Eye (tissue), 1 donor: ENCODE measurements at regions not wholly inside any gene's neighbourhood (a gene's known extent, or its start where the extent isn't known, plus 50 kb on each side); places are given as distances from the start of the nearest gene placed in this dataset.
"Not testable (repeated sequence)": the region's sequence is repeated elsewhere in the genome, so short reads cannot be mapped to it uniquely, and the experiment has no call there.

Experiments
- DNase-seq: peaks from one replicate; pipeline ENCODE4 v3.0.0-alpha.2; 2015

DNA sequence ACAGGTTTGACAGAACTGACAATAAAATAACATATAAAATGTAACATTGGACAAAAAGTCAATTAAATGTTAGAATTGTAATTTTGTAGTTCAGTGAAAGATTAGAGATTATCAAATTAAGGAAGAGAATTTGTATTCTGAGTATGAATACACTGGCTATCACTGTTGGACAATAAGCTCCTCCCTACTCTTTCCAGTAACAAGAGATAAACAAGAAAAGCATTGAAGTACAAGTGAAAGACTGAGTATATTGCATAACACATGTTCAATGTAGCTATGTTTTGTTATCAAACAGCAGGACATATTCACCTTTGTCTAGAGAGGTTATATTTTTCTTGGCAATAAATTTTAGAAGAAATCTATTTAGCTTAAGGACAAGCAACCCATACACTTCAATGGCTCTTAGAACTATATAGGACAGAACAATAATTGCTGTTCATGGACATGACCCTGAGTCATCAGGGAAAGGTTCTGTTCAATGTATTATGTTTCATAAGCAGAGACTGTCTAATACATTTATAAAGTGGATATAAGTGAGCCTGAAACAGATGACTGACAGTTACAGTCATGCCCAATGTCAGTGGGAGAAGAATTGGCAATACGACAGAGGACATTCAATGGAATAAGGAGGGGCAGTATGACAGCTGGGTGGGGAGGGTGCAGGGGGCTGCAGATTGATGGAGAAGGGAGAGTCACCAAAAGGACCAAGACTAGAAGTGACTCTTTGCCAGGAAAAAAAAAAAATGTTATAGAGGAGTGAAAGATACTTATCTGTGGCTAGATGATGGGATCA lies 520.4 kb downstream of the FRK start:
- no peak for DNase-seq

DNA sequence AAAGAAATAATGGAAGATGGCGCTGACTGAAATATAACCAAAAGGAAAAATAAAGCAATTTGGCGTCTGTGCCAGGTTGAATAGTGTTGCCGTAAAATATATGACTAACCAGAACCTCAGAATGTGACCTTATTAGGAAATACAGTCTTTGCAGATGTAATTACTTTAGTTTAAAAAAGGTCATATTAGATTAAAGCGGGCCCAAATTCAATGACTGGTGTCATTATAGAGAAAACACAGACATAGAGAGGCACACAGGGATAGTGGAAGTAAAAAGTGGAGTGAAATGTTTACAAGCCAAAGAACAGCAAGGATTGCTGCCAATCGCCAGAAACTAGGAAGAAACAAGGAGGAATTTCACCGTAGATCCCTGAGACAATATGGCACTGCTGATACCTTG lies 521.2 kb downstream of the FRK start:
- no peak for DNase-seq

DNA sequence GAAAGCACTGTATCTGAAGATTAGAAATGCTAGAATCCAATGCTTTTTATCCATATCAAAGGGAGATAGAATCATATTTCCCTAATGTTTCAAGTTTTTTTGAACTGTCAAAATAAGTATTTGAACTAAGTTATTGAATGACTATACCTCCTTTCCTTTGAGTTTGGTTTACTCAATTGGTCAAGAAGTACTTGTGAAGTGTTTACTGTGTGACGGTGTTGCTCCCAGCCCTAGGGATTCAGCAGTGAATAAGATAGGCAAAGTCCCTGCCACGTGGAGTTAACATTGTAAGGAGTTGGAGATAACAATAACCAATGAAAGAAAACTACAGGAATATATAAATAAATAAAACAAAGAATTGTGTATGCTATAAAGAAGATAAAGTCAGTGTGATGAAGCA lies 535.9 kb downstream of the FRK start:
- no peak for DNase-seq

DNA sequence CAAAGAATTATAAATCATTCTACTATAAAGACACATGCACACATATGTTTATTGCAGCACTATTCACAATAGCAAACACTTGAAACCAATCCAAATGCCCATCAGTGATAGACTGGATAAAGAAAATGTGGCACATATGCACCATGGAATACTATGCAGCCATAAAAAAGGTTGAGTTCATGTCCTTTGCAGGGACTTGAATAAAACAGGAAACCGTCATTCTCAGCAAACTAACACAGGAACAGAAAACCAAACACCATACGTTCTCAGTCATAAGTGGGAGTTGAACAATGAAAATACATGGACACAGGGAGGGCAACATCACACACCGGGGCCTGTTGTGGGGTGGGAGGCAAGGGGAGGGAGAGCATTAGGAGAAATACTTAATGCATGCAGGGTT lies 538.9 kb downstream of the FRK start:
- DNase-seq = not testable (repeated sequence)

DNA sequence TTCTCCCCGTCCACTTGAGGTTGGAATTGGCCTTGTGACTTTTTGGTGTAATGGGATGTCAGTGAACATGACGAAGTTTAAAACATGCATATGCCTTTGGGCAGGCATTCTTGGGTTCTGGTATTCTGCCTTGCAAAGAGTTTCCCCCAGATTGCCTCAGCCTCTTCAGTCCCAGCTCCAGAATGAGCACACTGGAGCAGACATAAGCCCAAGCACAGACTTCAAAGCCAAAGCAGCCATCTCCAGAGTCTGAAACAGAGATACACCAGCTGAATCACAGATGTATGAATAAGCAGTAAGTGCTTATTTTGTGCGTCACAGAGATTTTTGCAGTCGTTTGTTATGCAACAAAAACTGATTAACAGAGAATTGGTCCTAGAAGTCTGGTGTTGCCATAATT lies 546.0 kb downstream of the FRK start:
- DNase-seq = no peak

DNA sequence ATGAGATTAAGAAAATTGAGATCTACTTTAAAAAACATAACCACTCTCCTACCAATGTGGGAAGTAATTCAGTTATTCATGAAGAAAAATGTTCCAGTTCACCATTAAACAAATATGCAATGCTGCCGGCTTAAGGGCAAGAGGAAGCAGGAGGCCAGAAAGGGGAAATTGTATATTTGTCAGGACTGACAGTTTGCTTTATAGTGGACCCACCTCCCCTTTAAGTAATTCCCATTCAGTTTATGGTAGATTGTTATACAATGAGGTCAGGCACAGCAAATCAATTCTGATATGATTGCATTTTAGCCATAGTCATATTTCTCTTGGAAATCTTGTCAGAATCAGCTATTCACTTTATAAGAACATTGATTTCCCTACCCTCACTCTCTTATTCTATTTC lies 547.8 kb downstream of the FRK start:
- no peak for DNase-seq

DNA sequence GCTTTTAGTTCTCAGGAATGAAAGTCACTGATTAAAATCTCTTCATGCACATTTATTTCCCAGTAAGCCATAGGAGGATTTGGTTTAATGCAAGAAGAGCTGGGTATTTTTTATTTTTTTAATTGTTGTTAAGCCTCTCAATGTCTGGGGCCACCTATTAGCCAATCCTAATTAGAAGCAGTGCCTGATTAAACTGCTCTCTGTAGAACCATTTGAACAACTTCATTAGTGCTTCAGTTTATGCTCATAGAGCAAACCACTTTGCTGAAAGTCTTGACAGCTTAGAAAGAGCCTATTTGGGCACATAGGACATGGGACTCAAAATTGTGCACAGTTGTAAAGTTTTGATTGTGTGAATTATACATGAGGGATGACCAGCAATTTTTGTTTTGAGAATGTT lies 548.9 kb downstream of the FRK start:
- DNase-seq = peak; percentile 2

DNA sequence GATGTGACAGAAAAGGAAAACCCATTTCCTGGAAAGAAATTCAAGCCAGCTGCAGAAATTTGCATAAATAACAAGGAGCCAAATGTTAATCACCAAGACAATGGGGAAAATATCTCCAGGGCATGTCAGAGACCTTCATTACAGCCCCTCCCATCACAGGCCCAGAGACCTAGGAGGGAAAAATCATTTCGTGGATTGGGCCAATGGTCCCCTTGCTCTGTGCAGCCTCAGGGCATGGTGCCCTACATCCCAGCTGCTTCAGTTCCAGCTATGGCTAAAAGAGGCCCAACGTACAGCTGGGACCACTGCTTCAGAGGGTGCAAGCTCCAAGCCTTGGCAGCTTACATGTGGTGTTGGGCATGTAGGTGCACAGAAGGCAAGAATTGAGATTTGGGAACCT lies 558.3 kb downstream of the FRK start:
- not testable (repeated sequence) for DNase-seq

DNA sequence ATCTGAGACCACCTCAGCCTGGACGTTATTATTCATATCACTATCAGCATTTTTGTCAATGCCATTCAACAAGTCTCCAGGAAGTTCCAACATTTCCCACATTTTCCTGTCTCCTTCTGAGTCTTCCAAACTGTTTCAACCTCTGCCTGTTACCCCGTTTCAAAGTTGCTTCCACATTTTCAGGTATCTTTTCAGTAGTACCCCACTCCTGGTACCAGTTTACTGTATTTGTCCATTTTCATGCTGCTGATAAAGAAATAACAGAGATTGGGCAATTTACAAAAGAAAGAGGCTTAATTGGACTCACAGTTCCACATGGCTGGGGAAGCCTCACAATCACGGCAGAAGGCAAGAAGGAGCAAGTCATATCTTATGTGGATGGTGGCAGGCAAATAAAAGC lies 565.5 kb downstream of the FRK start:
- no peak for DNase-seq

DNA sequence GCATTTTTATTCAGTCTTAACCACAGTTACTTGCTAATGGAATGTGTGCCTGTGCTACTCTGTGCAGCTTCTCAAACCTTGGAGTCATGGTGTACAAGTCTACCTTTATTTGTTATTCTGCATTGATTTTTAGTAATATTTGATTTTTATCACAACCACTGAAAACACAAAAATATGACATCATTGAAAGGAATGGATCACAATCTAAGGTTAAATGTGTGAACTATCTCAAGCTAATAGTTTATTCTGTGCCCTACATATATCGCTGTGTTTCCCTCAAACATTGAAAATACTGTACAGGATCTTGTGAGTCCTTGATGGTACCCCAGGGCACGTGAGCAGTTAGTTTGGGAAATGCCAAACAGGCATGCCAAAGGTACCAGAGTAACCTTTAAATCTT lies 573.4 kb downstream of the FRK start:
- DNase-seq = no peak

DNA sequence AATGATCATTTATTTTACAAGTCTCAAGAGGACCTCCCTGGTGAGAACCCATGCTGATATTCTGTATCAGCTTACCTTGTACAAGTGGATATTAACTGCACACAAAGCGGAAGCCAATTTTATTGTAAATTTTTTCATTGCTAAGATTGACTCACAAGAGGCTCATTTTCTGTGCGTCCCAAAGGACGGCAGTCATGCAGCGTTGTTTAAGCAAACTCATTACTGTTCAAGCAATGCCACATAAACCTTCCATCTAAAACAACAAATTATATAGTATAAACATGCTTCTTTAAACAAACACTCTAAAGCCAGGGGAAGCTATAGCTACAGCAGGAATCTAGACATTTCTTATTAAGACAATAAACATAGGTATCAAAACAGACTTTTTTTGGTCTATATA lies 575.3 kb downstream of the FRK start:
- DNase-seq = no peak

DNA sequence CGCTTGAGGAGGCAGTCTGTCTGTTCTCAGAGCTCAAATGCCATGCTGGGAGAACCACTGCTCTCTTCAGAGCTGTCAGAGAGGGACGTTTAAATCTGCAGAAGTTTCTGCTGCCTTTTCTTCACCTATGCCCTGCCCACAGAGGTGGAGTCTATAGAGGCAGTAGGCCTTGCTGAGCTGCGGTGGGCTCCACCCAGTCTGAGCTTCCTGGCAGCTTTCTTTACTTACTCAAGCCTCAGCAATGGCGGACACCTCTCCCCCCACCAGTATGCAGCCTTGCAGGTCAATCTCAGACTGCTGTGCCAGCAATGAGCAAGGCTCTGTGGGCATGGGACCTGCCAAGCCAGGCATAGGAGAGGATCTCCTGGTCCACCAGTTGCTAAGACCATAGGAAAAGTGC lies 580.1 kb downstream of the FRK start:
- DNase-seq = not testable (repeated sequence)

DNA sequence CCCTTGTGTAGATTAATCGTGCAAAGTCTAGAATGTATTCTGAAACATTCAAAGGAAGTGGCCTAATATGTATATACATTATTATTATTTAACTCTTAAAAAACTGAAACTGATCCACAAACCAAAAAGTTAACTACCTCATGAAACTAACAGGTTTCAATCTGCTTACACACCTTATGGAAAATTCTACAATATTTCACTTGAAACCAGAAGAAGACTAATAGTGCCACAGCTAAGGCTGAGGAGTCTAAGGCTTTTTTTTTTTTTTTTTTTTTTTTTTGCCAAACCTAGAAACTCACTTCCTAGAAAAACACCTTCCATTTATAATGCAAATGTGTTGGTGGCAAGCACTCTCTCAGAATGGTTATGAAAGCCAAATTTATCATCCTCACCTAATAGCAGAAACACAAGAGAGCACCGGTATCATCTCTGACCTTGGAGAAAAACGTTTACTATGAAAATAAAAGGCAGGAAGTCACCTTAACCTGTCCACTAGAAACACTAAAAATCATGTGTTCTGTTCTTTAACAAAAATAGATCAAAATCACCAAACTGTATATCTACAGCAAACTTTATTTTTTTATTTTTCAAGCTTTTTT lies 586.1 kb downstream of the FRK start:
- DNase-seq = no peak

DNA sequence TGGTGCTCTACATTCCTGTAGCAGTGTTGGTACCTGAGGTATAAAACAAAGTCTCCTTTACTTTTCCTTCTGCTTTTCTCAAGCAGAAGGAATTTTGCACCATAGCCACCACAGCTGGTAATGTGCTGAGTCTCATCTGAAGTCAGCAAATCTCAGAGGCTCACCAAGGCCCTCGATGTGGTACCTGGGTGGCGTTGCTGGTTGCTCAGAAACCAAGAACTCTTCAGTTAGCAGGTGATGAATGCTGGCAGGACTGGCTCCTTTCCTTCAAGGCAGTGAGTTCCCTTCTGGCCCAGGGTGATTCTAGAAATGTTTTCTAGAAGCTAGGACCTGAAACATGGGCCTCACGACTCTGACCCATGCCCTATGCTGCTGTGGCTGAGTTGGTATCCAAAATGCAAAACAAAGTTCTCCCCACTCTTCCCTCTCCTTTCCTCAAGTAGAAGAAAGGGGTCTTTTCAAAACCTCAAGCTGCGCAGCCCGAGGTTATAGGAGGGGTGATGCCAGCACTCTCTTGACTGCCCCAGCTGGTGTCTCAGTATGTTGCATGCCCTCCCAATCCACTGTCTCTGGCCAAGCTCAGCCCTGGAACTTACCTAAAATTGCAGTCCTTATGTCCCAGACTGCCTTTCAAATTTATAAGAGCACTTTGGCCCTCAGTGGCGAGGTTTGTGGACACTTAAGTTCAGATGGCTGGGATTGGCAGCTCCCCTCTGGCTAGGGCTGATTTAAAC lies 592.3 kb downstream of the FRK start:
- DNase-seq = no peak

DNA sequence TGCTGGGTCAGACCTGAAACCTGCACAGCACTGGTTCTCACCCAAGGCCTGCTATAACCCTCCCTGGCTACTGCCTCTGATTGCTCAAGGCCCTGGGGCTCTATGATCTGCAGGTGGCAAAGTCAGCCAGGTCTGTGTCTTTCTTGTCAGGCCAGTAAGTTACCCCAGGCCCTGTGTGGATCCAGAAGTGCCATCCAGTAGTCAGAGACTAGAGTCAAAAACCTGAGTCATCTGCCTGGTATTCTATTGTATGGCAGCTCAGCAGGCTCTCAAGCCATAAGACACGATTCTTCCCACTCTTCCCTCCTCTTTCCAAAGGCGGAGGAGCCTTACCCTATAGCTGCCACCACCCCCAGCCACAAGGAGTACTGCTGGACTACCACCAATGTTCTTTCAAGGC lies 593.0 kb downstream of the FRK start:
- DNase-seq = no peak

DNA sequence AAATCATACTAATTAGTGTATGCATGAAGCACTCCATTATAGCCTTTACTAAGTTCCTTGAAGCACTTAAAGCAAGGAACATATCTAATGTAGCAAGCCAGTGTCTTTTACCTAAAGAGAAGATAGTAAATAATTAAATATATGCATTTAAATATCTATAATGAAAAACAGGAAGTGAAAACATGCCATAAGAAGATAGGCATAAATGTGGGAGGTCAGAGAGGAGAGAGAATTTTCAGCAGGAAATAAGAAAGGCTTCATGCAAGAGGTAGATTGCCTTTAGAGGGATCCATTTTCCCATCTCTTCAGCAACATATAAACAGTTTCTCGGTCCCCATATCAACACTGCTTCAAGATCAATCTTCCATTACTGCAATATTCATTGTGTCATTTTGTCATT lies 599.8 kb downstream of the FRK start:
- no peak for DNase-seq

DNA sequence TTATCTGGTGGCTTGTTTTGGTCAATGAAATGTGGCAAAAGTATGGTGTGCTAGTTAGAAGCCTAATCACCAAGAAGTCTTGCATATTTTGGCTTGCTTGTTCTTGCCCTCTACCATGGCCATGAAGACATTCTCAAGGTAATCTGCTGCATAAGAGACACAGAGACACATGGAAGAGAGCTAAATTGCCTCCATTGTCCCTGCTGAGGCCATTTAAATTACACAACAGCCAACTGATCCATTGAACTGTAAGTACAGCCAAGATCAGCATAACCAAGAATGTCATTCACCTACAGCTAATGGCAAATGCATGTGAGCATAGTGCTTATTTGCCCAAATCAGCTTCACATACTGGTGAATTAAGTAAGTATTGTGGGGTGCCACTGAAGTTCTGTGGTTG lies 603.8 kb downstream of the FRK start:
- no peak for DNase-seq

DNA sequence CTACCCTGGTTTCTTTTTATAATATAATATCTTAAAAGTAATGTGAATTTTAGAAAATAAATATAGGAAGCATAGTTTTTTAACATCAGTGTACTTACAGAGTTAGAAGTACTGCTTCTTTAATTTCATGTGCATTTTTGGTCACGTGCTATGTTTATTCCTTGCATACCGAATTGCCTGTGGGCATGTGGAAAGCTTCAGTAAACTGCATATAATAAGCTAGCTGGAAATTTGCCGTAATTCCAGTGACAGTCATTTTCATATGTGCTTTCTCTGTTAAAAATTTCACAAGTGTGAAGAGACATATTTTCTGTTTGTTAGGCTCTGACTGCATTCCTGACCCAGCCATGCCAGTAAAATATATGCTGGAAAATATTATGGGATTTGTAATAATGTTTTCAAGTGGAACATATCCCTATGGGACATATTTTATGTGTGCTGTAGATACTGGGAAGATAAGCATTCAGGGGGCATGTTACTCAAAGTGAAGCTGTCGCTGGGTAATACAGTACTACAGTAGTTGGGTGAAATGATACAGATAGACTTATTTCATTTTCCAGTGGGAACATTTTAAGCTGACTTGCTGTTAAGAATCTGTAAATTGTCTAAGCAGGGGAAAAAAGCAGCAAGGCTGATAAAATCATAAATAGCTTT lies 616.7 kb downstream of the FRK start:
- peak; percentile 36 for DNase-seq

DNA sequence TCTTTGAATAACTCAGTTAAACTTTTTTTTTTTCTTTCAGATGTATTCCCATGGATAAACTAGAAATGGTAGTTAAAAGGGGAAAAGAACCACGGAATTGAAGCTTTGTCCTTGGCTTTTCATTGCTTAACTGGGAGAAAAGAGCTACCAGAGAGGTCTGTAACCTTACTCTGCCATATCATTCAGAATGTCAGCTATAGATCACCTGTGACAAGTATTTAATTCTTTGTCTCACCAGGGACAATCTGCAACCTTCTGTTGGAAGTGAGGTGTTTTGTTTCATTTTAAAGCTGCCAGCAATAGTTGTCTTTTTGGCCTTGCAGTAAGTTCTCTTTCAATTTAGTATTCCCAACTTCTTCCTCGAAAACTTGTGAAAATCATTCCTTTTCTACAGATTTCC lies 618.4 kb downstream of the FRK start:
- DNase-seq = no peak

DNA sequence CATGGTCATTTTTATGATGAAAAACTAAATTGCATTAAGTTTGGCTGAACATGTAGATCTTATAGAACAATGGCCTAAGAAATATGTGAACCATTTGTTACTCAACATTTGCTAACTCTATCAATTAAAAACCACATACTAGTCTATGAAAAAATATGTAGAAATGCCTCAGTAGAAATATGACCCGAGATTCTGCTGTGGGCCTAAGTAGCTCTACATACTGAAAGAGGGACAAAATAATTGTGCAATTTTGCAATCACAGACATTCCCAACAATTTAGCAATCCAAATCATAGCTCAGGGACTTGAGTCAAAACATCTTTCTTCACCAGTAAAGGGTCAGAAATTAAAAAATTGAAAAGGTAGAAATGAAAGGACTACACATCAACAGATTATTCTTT lies 619.0 kb downstream of the FRK start:
- DNase-seq = no peak

DNA sequence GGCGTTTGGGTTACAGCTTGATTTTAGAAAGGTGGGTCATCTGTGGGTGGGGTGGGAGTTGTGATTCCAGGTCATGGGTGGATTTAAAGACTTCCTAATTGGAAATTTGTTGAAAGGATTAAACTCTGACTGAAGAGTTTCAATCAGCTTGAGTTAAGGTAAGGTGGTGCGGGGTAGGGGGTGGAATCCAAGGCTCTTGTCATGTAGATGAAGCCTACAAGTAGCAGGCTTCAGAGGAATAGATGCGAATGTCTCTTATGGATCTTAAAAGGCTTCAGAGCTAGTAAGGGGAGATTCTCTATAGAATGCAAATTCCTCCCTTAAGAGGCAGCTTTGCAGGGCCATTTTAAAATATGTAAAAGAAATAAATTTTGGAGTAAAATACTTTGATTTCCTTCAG lies 645.3 kb downstream of the FRK start:
- DNase-seq = no peak

DNA sequence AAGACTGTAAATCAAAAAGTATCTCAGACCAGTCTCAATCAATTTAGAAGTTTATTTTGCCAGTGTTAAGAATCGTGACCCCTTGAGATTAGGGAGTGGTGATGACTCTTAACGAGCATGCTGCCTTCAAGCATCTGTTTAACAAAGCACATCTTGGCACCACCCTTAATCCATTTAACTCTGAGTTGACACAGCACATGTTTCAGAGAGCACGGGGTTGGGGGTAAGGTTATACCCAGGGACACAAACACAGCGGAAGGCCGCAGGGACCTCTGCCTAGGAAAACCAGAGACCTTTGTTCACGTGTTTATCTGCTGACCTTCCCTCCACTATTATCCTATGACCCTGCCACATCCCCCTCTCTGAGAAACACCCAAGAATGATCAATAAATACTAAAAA lies 645.8 kb downstream of the FRK start:
- not testable (repeated sequence) for DNase-seq

DNA sequence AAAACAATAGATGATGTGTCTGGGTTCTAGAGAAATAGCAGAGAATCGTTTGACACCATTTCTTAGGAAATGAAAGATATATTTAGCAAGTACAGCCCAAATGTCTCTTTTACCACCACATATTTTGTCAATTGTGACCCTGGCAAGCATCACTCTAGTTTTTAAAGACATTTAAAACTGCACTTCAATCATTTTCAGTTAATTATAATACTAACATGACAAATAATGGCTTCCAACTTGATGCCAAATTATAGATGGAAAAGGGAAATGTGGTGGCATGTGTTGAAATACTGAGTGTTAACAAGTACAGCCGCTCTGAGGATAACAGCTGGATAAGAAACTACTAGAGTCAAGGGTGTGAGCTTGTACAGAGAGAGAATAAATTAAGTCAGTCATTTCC lies 648.9 kb downstream of the FRK start:
- DNase-seq = no peak

DNA sequence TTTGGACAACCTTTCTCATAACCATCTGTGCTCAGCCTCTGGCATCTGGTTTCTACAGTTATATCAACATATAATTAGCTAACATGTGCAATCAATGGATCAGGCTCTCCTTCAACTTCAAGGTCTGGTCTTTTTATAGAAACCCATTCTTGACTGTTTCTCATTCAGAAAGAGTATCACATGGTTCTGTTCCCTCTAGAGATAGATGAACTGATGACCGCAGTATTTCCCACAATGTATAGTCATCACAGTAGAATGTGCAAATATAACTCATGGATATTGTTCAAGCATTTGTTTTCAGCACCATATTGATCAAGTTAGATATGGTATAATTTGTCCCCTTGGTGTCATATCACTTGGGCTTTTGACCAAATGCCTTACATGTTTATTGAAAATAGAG lies 656.2 kb downstream of the FRK start:
- DNase-seq = no peak
